Activated naive CD8-positive, alpha-beta T cell (primary cell): ENCODE measurements at regions not wholly inside any gene's neighbourhood (a gene's known extent, or its start where the extent isn't known, plus 50 kb on each side); places are given as distances from the start of the nearest gene placed in this dataset.

Experiments
- H3K27ac Mint-ChIP-seq: one replicate; pipeline ENCODE4 v1.8.0; 2021; ENCODE audit warnings: mixed read lengths
- H3K27me3 Mint-ChIP-seq: one replicate; pipeline ENCODE4 v1.8.0; 2021; ENCODE audit warnings: mixed read lengths
- H3K36me3 Mint-ChIP-seq: one replicate; pipeline ENCODE4 v1.8.0; 2021; ENCODE audit warnings: mixed read lengths
- H3K4me1 Mint-ChIP-seq: one replicate; pipeline ENCODE4 v1.8.0; 2021; ENCODE audit warnings: low read depth, mixed read lengths
- H3K4me3 Mint-ChIP-seq: one replicate; pipeline ENCODE4 v1.8.0; 2021; ENCODE audit warnings: mild to moderate bottlenecking, mixed read lengths
- H3K9me3 Mint-ChIP-seq: one replicate; pipeline ENCODE4 v1.8.0; 2021; ENCODE audit warnings: low read depth, mixed read lengths

GRCh38 chr1:208537198-208537597 is 293.0 kb upstream of the PLXNA2 start:
- H3K4me3 Mint-ChIP-seq: no peak overlapping the region
- no peaks in the 10 kb centered on the region for H3K9me3 Mint-ChIP-seq
- H3K4me1 Mint-ChIP-seq: no peaks in the 10 kb centered on the region
- no peak overlapping the region for H3K27ac Mint-ChIP-seq
- H3K36me3 Mint-ChIP-seq: no peaks in the 10 kb centered on the region
- H3K27me3 Mint-ChIP-seq: peaks cover 4% of the 10 kb centered on the region

GRCh38 chr1:208538078-208538477 is 293.9 kb upstream of the PLXNA2 start:
- Mint-ChIP-seq H3K36me3 (no peaks in the 10 kb centered on the region), H3K4me3 (no peak overlapping the region), H3K9me3 (no peaks in the 10 kb centered on the region), H3K4me1 (no peaks in the 10 kb centered on the region), H3K27ac (no peak overlapping the region), H3K27me3 (peaks cover 6% of the 10 kb centered on the region)

GRCh38 chr1:208538587-208538986 is 294.4 kb upstream of the PLXNA2 start:
- H3K4me3 Mint-ChIP-seq: no peak overlapping the region
- H3K9me3 Mint-ChIP-seq: no peaks in the 10 kb centered on the region
- H3K4me1 Mint-ChIP-seq: no peaks in the 10 kb centered on the region
- H3K27ac Mint-ChIP-seq: no peak overlapping the region
- H3K36me3 Mint-ChIP-seq: no peaks in the 10 kb centered on the region
- peaks cover 6% of the 10 kb centered on the region for H3K27me3 Mint-ChIP-seq

- Mint-ChIP-seq H3K9me3 (no peaks in the 10 kb centered on the region), H3K4me3 (no peak overlapping the region), H3K36me3 (no peaks in the 10 kb centered on the region), H3K27me3 (peaks cover 9% of the 10 kb centered on the region), H3K27ac (no peak overlapping the region), H3K4me1 (no peaks in the 10 kb centered on the region)
Observed at GRCh38 chr1:208540724-208541123, 296.5 kb upstream of the PLXNA2 start.

GRCh38 chr1:208541225-208541855 is 297.2 kb upstream of the PLXNA2 start:
- Mint-ChIP-seq H3K27me3 (peaks cover 11% of the 10 kb centered on the region), H3K4me3 (no peak overlapping the region), H3K27ac (no peak overlapping the region), H3K4me1 (no peaks in the 10 kb centered on the region), H3K9me3 (no peaks in the 10 kb centered on the region), H3K36me3 (no peaks in the 10 kb centered on the region)

GRCh38 chr1:208542309-208542708 is 298.1 kb upstream of the PLXNA2 start:
- Mint-ChIP-seq H3K9me3 (no peaks in the 10 kb centered on the region), H3K4me1 (no peaks in the 10 kb centered on the region), H3K27me3 (peaks cover 13% of the 10 kb centered on the region), H3K27ac (no peak overlapping the region), H3K36me3 (no peaks in the 10 kb centered on the region), H3K4me3 (no peak overlapping the region)

GRCh38 chr1:208544053-208544452 is 299.9 kb upstream of the PLXNA2 start:
- Mint-ChIP-seq H3K9me3 (no peaks in the 10 kb centered on the region), H3K27me3 (peaks cover 16% of the 10 kb centered on the region), H3K4me1 (no peaks in the 10 kb centered on the region), H3K27ac (no peak overlapping the region), H3K36me3 (no peaks in the 10 kb centered on the region), H3K4me3 (no peak overlapping the region)

GRCh38 chr1:208544794-208545193 is 300.6 kb upstream of the PLXNA2 start:
- Mint-ChIP-seq H3K9me3 (no peaks in the 10 kb centered on the region), H3K36me3 (no peaks in the 10 kb centered on the region), H3K4me3 (no peak overlapping the region), H3K27ac (no peak overlapping the region), H3K4me1 (no peaks in the 10 kb centered on the region), H3K27me3 (peaks cover 16% of the 10 kb centered on the region)

- H3K27me3 Mint-ChIP-seq: peaks cover 11% of the 10 kb centered on the region
- no peak overlapping the region for H3K4me3 Mint-ChIP-seq
- H3K9me3 Mint-ChIP-seq: no peaks in the 10 kb centered on the region
- H3K36me3 Mint-ChIP-seq: no peaks in the 10 kb centered on the region
- no peaks in the 10 kb centered on the region for H3K4me1 Mint-ChIP-seq
- H3K27ac Mint-ChIP-seq: no peak overlapping the region
Observed at GRCh38 chr1:208551024-208551423, 306.8 kb upstream of the PLXNA2 start.

GRCh38 chr1:208551633-208552320 is 307.6 kb upstream of the PLXNA2 start:
- H3K27me3 Mint-ChIP-seq: peaks cover 10% of the 10 kb centered on the region
- H3K36me3 Mint-ChIP-seq: no peaks in the 10 kb centered on the region
- no peak overlapping the region for H3K4me3 Mint-ChIP-seq
- H3K27ac Mint-ChIP-seq: no peak overlapping the region
- H3K9me3 Mint-ChIP-seq: no peaks in the 10 kb centered on the region
- H3K4me1 Mint-ChIP-seq: no peaks in the 10 kb centered on the region

GRCh38 chr1:208552928-208553327 is 308.7 kb upstream of the PLXNA2 start:
- H3K27me3 Mint-ChIP-seq: peaks cover 4% of the 10 kb centered on the region
- no peaks in the 10 kb centered on the region for H3K4me1 Mint-ChIP-seq
- no peaks in the 10 kb centered on the region for H3K9me3 Mint-ChIP-seq
- no peak overlapping the region for H3K4me3 Mint-ChIP-seq
- H3K36me3 Mint-ChIP-seq: no peaks in the 10 kb centered on the region
- no peak overlapping the region for H3K27ac Mint-ChIP-seq

GRCh38 chr1:208556461-208556860 is 312.3 kb upstream of the PLXNA2 start:
- no peak overlapping the region for H3K27ac Mint-ChIP-seq
- no peaks in the 10 kb centered on the region for H3K9me3 Mint-ChIP-seq
- no peaks in the 10 kb centered on the region for H3K4me1 Mint-ChIP-seq
- H3K4me3 Mint-ChIP-seq: no peak overlapping the region
- no peaks in the 10 kb centered on the region for H3K36me3 Mint-ChIP-seq
- H3K27me3 Mint-ChIP-seq: peaks cover 4% of the 10 kb centered on the region

- Mint-ChIP-seq H3K27ac (no peak overlapping the region), H3K36me3 (no peaks in the 10 kb centered on the region), H3K27me3 (peaks cover 2% of the 10 kb centered on the region), H3K4me3 (no peak overlapping the region), H3K9me3 (no peaks in the 10 kb centered on the region), H3K4me1 (no peaks in the 10 kb centered on the region)
Observed at GRCh38 chr1:208557046-208557722, 313.0 kb upstream of the PLXNA2 start.

GRCh38 chr1:208557723-208558094 is 313.5 kb upstream of the PLXNA2 start:
- Mint-ChIP-seq H3K9me3 (no peaks in the 10 kb centered on the region), H3K4me1 (no peaks in the 10 kb centered on the region), H3K4me3 (no peak overlapping the region), H3K27me3 (peaks cover 2% of the 10 kb centered on the region), H3K27ac (no peak overlapping the region), H3K36me3 (no peaks in the 10 kb centered on the region)

- no peaks in the 10 kb centered on the region for H3K9me3 Mint-ChIP-seq
- H3K36me3 Mint-ChIP-seq: no peaks in the 10 kb centered on the region
- H3K4me1 Mint-ChIP-seq: no peaks in the 10 kb centered on the region
- peaks cover 2% of the 10 kb centered on the region for H3K27me3 Mint-ChIP-seq
- H3K27ac Mint-ChIP-seq: no peak overlapping the region
- H3K4me3 Mint-ChIP-seq: no peak overlapping the region
Observed at GRCh38 chr1:208559597-208560329, 315.6 kb upstream of the PLXNA2 start.
